ENCODE measurements at regions not wholly inside any gene's neighbourhood (a gene's known extent, or its start where the extent isn't known, plus 50 kb on each side); places are given as distances from the start of the nearest gene placed in this dataset.

- H3K9me2 ChIP-seq (ENCODE audit: insufficient read depth, low read length) = no peaks in the 10 kb centered on the region
- H4K20me1 ChIP-seq (ENCODE audit: insufficient read depth) = no peaks in the 10 kb centered on the region
- H3K79me2 ChIP-seq (replicated peaks; ENCODE audit: insufficient read depth, low read length) = no peaks in the 10 kb centered on the region
- H3K9me3 ChIP-seq (ENCODE audit: low read length) = no peaks in the 10 kb centered on the region
- no peak overlapping the region for H3K27ac ChIP-seq (ENCODE audit: low read length)
- no peaks in the 10 kb centered on the region for H3K27me3 ChIP-seq (ENCODE audit: insufficient read depth, low read depth, low read length)
- TF ChIP-seq MXI1 (conservative IDR thresholded peaks at IDR 0.05; ENCODE audit: poor library complexity, severe bottlenecking) = no peak
- no peak for TF ChIP-seq POLR2AphosphoS5 (IDR thresholded peaks at IDR 0.05)
- TF ChIP-seq TAF1 (IDR thresholded peaks at IDR 0.05; ENCODE audit: low read depth) = no peak
- TF ChIP-seq SMC3 (conservative IDR thresholded peaks at IDR 0.05; ENCODE audit: poor library complexity) = no peak
- no peak for TF ChIP-seq CTCF (IDR thresholded peaks at IDR 0.05; ENCODE audit: poor library complexity, severe bottlenecking)
- no peak for TF ChIP-seq EP300 (conservative IDR thresholded peaks at IDR 0.05; ENCODE audit: poor library complexity, severe bottlenecking)
- no peak for TF ChIP-seq RAD21 (conservative IDR thresholded peaks at IDR 0.05)
- TF ChIP-seq REST (IDR thresholded peaks at IDR 0.05; ENCODE audit: borderline replicate concordance) = no peak
- TF ChIP-seq EZH2 (IDR thresholded peaks at IDR 0.05; ENCODE audit: borderline replicate concordance, insufficient read depth, low read length, poor library complexity, severe bottlenecking) = no peak
- H3K4me2 ChIP-seq (ENCODE audit: low read length) = no peak overlapping the region
- no peak overlapping the region for H3K9ac ChIP-seq (ENCODE audit: low read length)
- H3F3A ChIP-seq (ENCODE audit: insufficient read depth, low read length, poor library complexity, severe bottlenecking) = no peaks in the 10 kb centered on the region
- no peak overlapping the region for H3K4me3 ChIP-seq (ENCODE audit: low read length)
- no peaks in the 10 kb centered on the region for H3K36me3 ChIP-seq (ENCODE audit: insufficient read depth, low read length)
- H2AFZ ChIP-seq (ENCODE audit: low read depth, low read length) = no peak overlapping the region
Observed at GRCh38 chr5:103461243-103461642, 101.3 kb downstream of the NUDT12 start.

GRCh38 chr5:103458497-103459040 is 104.0 kb downstream of the NUDT12 start:
- H3K9me3 ChIP-seq (ENCODE audit: low read length) = no peaks in the 10 kb centered on the region
- no peak overlapping the region for H3K4me2 ChIP-seq (ENCODE audit: low read length)
- no peak overlapping the region for H3K4me3 ChIP-seq (ENCODE audit: low read length)
- no peaks in the 10 kb centered on the region for H3K79me2 ChIP-seq (replicated peaks; ENCODE audit: insufficient read depth, low read length)
- H3F3A ChIP-seq (ENCODE audit: insufficient read depth, low read length, poor library complexity, severe bottlenecking) = no peaks in the 10 kb centered on the region
- no peak overlapping the region for H3K27ac ChIP-seq (ENCODE audit: low read length)
- H3K27me3 ChIP-seq (ENCODE audit: insufficient read depth, low read depth, low read length) = no peaks in the 10 kb centered on the region
- H4K20me1 ChIP-seq (ENCODE audit: insufficient read depth) = no peaks in the 10 kb centered on the region
- H2AFZ ChIP-seq (ENCODE audit: low read depth, low read length) = no peak overlapping the region
- no peak overlapping the region for H3K9ac ChIP-seq (ENCODE audit: low read length)
- H3K36me3 ChIP-seq (ENCODE audit: insufficient read depth, low read length) = no peaks in the 10 kb centered on the region
- H3K9me2 ChIP-seq (ENCODE audit: insufficient read depth, low read length) = no peaks in the 10 kb centered on the region
- TF ChIP-seq MXI1 (conservative IDR thresholded peaks at IDR 0.05; ENCODE audit: poor library complexity, severe bottlenecking) = no peak
- TF ChIP-seq TAF1 (IDR thresholded peaks at IDR 0.05; ENCODE audit: low read depth) = no peak
- no peak for TF ChIP-seq REST (IDR thresholded peaks at IDR 0.05; ENCODE audit: borderline replicate concordance)
- no peak for TF ChIP-seq SMC3 (conservative IDR thresholded peaks at IDR 0.05; ENCODE audit: poor library complexity)
- TF ChIP-seq POLR2AphosphoS5 (IDR thresholded peaks at IDR 0.05) = no peak
- TF ChIP-seq RAD21 (conservative IDR thresholded peaks at IDR 0.05) = no peak
